ENCODE measurements at regions not wholly inside any gene's neighbourhood (a gene's known extent, or its start where the extent isn't known, plus 50 kb on each side); places are given as distances from the start of the nearest gene placed in this dataset.

DNA sequence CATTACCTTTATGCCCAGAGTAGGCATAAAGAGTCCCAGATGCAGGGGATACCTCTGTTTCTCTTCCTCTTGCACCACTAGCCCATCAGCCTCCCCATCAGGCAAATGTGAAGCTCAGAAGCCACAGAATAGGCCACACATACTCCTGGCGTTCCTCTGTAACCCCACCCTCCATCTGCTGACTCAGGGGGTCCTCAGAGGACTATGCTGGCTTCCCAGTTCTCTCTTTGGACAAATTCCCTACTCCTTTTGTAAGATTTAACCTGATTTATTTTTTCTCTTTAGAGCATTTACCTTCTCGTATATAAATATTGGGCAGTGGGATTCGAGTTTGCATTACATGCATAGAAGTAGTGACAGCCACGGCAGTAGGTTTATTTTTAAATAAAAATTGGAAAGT, 262.3 kb upstream of the CADM1 start:
- no peak for ATAC-seq
- Mint-ChIP-seq H3K27me3 (peaks cover 9% of the 10 kb centered on the region), H3K36me3 (ENCODE audit: low read depth) (no peaks in the 10 kb centered on the region)

GRCh38 chr11:115765803-115766239, 261.6 kb upstream of the CADM1 start:
- no peaks in the 10 kb centered on the region for H3K9me3 ChIP-seq (ENCODE audit: control insufficient read depth, low read length, poor library complexity, severe bottlenecking)
- Mint-ChIP-seq H3K27ac (no peak overlapping the region), H3K4me3 (no peak overlapping the region), H3K4me1 (no peaks in the 10 kb centered on the region), H3K36me3 (ENCODE audit: low read depth) (no peaks in the 10 kb centered on the region), H3K27me3 (peaks cover 11% of the 10 kb centered on the region)
- ATAC-seq = no peak
- DNase-seq = no peak

More for the DNA sequence above, 262.3 kb upstream of the CADM1 start:
- Mint-ChIP-seq H3K27ac (no peak overlapping the region), H3K4me3 (no peak overlapping the region), H3K4me1 (no peaks in the 10 kb centered on the region)
- no peak for DNase-seq
- H3K9me3 ChIP-seq (ENCODE audit: control insufficient read depth, low read length, poor library complexity, severe bottlenecking) = no peaks in the 10 kb centered on the region

DNA sequence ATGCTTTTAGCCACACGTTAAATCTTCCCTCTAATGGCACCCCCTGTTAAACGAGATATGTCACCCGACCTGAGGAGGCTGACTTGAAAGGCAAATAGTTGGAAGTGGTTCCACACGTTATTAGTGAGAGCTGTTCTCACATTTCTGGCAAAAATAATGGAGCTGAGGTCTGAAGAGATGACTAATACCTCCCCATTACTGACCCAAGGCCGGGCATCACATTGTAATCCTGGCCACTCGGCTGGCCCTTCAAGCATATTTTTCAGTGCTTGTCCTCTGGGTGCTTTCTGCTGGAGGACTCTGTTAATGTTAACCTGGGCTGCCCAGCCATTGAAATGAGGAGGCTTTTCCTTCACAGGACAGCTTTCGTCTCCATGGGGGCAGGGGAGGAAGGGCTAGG, 260.0 kb upstream of the CADM1 start:
- no peaks in the 10 kb centered on the region for H3K9me3 ChIP-seq (ENCODE audit: control insufficient read depth, low read length, poor library complexity, severe bottlenecking)
- DNase-seq (no peak), ATAC-seq (no peak)
- H3K4me3 Mint-ChIP-seq = no peak overlapping the region
- no peak overlapping the region for H3K27ac Mint-ChIP-seq
- H3K36me3 Mint-ChIP-seq (ENCODE audit: low read depth) = no peaks in the 10 kb centered on the region
- no peaks in the 10 kb centered on the region for H3K4me1 Mint-ChIP-seq
- H3K27me3 Mint-ChIP-seq = peaks cover 16% of the 10 kb centered on the region

DNA sequence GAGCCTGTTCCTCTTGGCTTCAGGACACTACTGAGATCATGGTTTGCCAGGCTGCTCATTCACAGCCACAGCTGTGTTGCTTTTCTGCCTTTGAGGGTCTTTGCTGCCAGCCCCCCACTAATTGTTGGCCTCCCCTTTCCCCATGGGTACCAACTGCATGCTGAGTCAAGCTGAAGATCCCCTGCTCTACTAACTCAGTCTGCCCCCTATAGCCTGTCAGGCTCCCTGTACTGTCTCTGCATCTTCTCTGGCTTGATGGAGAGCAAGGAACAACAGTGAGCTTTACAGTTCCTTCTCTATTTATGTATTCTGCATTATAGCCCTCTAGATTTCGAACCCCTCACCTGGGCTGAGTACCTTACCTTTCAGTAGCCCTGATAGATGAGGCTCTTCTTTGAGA, 257.6 kb upstream of the CADM1 start:
- Mint-ChIP-seq H3K4me3 (no peak overlapping the region), H3K36me3 (ENCODE audit: low read depth) (no peaks in the 10 kb centered on the region), H3K4me1 (no peaks in the 10 kb centered on the region), H3K27me3 (peaks cover 32% of the 10 kb centered on the region), H3K27ac (no peak overlapping the region)
- DNase-seq (no peak), ATAC-seq (no peak)
- H3K9me3 ChIP-seq (ENCODE audit: control insufficient read depth, low read length, poor library complexity, severe bottlenecking) = no peaks in the 10 kb centered on the region

GRCh38 chr11:115761348-115761747, 257.1 kb upstream of the CADM1 start:
- peaks cover 33% of the 10 kb centered on the region for H3K27me3 Mint-ChIP-seq
- no peaks in the 10 kb centered on the region for H3K36me3 Mint-ChIP-seq (ENCODE audit: low read depth)
- DNase-seq (no peak), ATAC-seq (no peak)
- H3K4me1 Mint-ChIP-seq = no peaks in the 10 kb centered on the region
- no peak overlapping the region for H3K4me3 Mint-ChIP-seq
- no peaks in the 10 kb centered on the region for H3K9me3 ChIP-seq (ENCODE audit: control insufficient read depth, low read length, poor library complexity, severe bottlenecking)
- no peak overlapping the region for H3K27ac Mint-ChIP-seq

- Mint-ChIP-seq H3K4me3 (no peak overlapping the region), H3K27ac (no peak overlapping the region), H3K36me3 (ENCODE audit: low read depth) (no peaks in the 10 kb centered on the region), H3K4me1 (no peaks in the 10 kb centered on the region), H3K27me3 (peaks cover 33% of the 10 kb centered on the region)
- H3K9me3 ChIP-seq (ENCODE audit: control insufficient read depth, low read length, poor library complexity, severe bottlenecking) = no peaks in the 10 kb centered on the region
- ATAC-seq (no peak), DNase-seq (no peak)
Measured at GRCh38 chr11:115760461-115761320, 256.5 kb upstream of the CADM1 start.

- no peak overlapping the region for H3K27ac Mint-ChIP-seq
Measured at GRCh38 chr11:115759622-115760460, 255.6 kb upstream of the CADM1 start.

DNA sequence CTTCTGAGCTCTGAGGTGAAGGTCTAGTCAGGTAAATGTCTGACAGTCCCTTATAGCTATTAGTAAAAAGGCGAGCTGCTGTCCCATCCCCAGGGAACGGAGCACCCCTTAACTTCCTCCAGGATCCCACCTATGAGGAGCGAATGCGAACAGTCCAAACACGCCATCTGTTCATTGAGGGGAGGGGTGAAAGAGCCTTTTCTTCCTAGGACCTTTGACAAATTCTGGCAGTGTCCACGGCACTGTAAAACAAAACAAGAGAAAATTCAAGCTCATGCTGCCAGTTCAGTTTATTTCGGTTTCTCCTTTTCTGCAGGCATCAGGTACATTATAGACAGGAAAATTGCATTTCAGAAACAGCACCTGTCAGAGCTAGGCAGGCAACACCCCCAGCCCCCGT, 253.8 kb upstream of the CADM1 start:
- peaks cover 41% of the 10 kb centered on the region for H3K27me3 Mint-ChIP-seq
- H3K9me3 ChIP-seq (ENCODE audit: control insufficient read depth, low read length, poor library complexity, severe bottlenecking) = no peaks in the 10 kb centered on the region
- no peak for DNase-seq
- no peak for ATAC-seq
- H3K4me3 Mint-ChIP-seq = no peak overlapping the region
- no peaks in the 10 kb centered on the region for H3K36me3 Mint-ChIP-seq (ENCODE audit: low read depth)
- H3K4me1 Mint-ChIP-seq = no peaks in the 10 kb centered on the region
- H3K27ac Mint-ChIP-seq = no peak overlapping the region

More at GRCh38 chr11:115759622-115760460, 255.6 kb upstream of the CADM1 start:
- no peaks in the 10 kb centered on the region for H3K9me3 ChIP-seq (ENCODE audit: control insufficient read depth, low read length, poor library complexity, severe bottlenecking)
- Mint-ChIP-seq H3K4me3 (no peak overlapping the region), H3K27me3 (peaks cover 33% of the 10 kb centered on the region), H3K4me1 (no peaks in the 10 kb centered on the region), H3K36me3 (ENCODE audit: low read depth) (no peaks in the 10 kb centered on the region)
- DNase-seq (no peak), ATAC-seq (no peak)

GRCh38 chr11:115751243-115752015, 247.2 kb upstream of the CADM1 start:
- no peak overlapping the region for H3K27ac Mint-ChIP-seq
- no peak for ATAC-seq
- H3K4me3 Mint-ChIP-seq = no peak overlapping the region
- H3K36me3 Mint-ChIP-seq (ENCODE audit: low read depth) = no peaks in the 10 kb centered on the region
- peaks cover 14% of the 10 kb centered on the region for H3K27me3 Mint-ChIP-seq
- H3K9me3 ChIP-seq (ENCODE audit: control insufficient read depth, low read length, poor library complexity, severe bottlenecking) = no peaks in the 10 kb centered on the region
- DNase-seq = no peak
- no peaks in the 10 kb centered on the region for H3K4me1 Mint-ChIP-seq

- ATAC-seq (no peak), DNase-seq (no peak)
- Mint-ChIP-seq H3K4me1 (no peaks in the 10 kb centered on the region), H3K4me3 (no peak overlapping the region), H3K27me3 (peaks cover 6% of the 10 kb centered on the region), H3K27ac (no peak overlapping the region), H3K36me3 (ENCODE audit: low read depth) (no peaks in the 10 kb centered on the region)
- H3K9me3 ChIP-seq (ENCODE audit: control insufficient read depth, low read length, poor library complexity, severe bottlenecking) = no peaks in the 10 kb centered on the region
Measured at GRCh38 chr11:115745610-115746512, 241.6 kb upstream of the CADM1 start.

GRCh38 chr11:115745066-115745465, 240.9 kb upstream of the CADM1 start:
- Mint-ChIP-seq H3K4me1 (no peaks in the 10 kb centered on the region), H3K27me3 (peaks cover 6% of the 10 kb centered on the region), H3K27ac (no peak overlapping the region), H3K4me3 (no peak overlapping the region), H3K36me3 (ENCODE audit: low read depth) (no peaks in the 10 kb centered on the region)
- DNase-seq = no peak
- no peaks in the 10 kb centered on the region for H3K9me3 ChIP-seq (ENCODE audit: control insufficient read depth, low read length, poor library complexity, severe bottlenecking)
- ATAC-seq = no peak

GRCh38 chr11:115743719-115744118, 239.5 kb upstream of the CADM1 start:
- Mint-ChIP-seq H3K4me3 (no peak overlapping the region), H3K27ac (no peak overlapping the region), H3K4me1 (no peaks in the 10 kb centered on the region), H3K27me3 (no peaks in the 10 kb centered on the region), H3K36me3 (ENCODE audit: low read depth) (no peaks in the 10 kb centered on the region)
- DNase-seq (no peak), ATAC-seq (no peak)
- H3K9me3 ChIP-seq (ENCODE audit: control insufficient read depth, low read length, poor library complexity, severe bottlenecking) = no peaks in the 10 kb centered on the region

Measured in T-helper 17 cell (primary cell).